ENCODE measurements at regions not wholly inside any gene's neighbourhood (a gene's known extent, or its start where the extent isn't known, plus 50 kb on each side); places are given as distances from the start of the nearest gene placed in this dataset.

DNA sequence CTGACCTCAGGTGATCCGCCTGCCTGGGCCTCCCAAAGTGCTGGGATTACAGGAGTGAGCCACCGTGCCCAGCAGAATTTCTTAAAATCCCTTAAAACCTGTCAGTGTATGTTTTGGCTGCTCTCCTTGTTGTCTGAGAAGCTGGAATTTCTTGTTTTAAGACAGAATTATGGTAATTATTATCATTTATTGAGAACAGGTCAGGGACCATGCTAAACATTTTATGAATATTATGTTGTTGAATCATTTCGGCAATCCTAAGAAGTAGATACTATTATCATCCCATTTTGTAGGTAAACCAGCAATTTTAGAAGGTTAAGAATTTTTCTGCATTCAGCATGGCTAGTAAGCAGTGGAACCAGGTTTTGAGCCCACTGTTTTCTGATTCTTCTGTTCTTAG, 86.1 kb upstream of the AKIRIN2 start:
- intact Hi-C loops (cut with DNase I) = no loop called here
- Histone ChIP-seq H3K4me1 (no peaks in the 10 kb centered on the region), H3K27me3 (no peaks in the 10 kb centered on the region), H3K27ac (no peak overlapping the region), H3K9me3 (no peaks in the 10 kb centered on the region), H3K36me3 (replicated peaks in 1 of 2; ENCODE audit: insufficient read depth in 1 of 2, low read depth in 2 of 2) (no peaks in the 10 kb centered on the region), H3K4me3 (no peak overlapping the region)
- 87 to 88% methylated on average over 3 of the region's 3 CpGs for whole genome bisulfite sequencing, 2 donors
- DNase-seq = no peak
- no peak for ATAC-seq
- TF ChIP-seq POLR2A (IDR thresholded peaks at IDR 0.05) = no peak
- TF ChIP-seq, protein P1, sequence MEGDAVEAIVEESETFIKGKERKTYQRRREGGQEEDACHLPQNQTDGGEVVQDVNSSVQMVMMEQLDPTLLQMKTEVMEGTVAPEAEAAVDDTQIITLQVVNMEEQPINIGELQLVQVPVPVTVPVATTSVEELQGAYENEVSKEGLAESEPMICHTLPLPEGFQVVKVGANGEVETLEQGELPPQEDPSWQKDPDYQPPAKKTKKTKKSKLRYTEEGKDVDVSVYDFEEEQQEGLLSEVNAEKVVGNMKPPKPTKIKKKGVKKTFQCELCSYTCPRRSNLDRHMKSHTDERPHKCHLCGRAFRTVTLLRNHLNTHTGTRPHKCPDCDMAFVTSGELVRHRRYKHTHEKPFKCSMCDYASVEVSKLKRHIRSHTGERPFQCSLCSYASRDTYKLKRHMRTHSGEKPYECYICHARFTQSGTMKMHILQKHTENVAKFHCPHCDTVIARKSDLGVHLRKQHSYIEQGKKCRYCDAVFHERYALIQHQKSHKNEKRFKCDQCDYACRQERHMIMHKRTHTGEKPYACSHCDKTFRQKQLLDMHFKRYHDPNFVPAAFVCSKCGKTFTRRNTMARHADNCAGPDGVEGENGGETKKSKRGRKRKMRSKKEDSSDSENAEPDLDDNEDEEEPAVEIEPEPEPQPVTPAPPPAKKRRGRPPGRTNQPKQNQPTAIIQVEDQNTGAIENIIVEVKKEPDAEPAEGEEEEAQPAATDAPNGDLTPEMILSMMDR (IDR thresholded peaks at IDR 0.05) = no peak

DNA sequence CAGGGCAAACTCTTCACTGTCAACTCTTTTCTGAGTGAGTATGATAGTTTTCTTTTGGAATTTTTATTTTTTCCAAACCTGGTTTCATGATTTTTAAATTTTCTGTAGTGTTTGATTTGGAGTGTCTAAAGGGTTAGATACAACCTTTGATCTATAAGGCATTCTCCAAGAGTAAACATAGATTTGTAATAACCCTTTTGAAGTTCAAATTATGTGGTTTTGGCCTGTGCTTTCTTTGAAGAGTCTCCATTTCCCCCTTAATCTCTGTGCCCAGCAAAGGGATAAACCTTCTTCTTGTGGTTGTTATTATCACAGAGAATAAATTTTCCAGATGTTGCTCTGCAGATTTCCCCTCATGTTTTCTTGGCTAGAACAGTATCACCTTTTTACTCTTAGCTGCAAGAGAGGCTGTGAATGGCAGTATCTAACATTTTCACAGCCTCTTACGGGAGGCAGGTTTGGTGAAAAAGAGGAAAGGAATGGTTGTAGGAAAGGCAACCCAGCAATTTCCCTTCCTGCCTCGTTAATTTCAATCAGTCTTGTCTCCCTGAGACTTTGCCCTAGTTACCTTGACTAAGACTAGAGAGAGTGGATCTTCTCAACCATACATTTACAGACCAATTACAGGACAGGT, 83.3 kb upstream of the AKIRIN2 start:
- no peaks in the 10 kb centered on the region for H3K9me3 ChIP-seq
- 73 to 78% methylated on average over 2 of the region's 2 CpGs for WGBS, 2 donors
- ATAC-seq (no peak), DNase-seq (no peak)
- no peak overlapping the region for H3K4me3 ChIP-seq
- intact Hi-C loops (cut with DNase I) = no loop called here
- H3K36me3 ChIP-seq (replicated peaks in 1 of 2; ENCODE audit: insufficient read depth in 1 of 2, low read depth in 2 of 2) = no peaks in the 10 kb centered on the region
- no peak for TF ChIP-seq POLR2A (IDR thresholded peaks at IDR 0.05)
- TF ChIP-seq, protein P1 (IDR thresholded peaks at IDR 0.05) = no peak
- H3K4me1 ChIP-seq = no peaks in the 10 kb centered on the region
- H3K27ac ChIP-seq = no peak overlapping the region
- no peaks in the 10 kb centered on the region for H3K27me3 ChIP-seq

DNA sequence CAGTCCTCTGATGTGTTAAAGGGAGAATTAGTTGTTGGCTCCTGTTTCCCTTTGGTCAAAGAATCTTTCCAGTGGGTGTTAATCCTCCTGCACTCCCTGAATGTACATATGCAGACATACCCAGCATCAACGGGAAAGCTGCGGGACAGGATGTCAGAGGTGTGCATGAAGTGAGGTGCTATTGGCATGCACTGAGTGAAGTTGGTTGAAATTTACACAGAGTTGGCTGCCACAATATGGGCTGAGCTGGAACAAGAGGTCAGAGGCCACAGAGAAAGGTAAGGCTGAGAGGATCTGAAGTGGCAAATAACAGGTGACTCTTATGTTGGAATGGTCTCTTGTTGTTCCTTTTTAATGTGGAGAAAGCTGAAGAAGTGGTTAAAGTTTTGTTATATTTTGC, 82.7 kb upstream of the AKIRIN2 start:
- H3K9me3 ChIP-seq = no peaks in the 10 kb centered on the region
- no peaks in the 10 kb centered on the region for H3K27me3 ChIP-seq
- H3K4me1 ChIP-seq = no peaks in the 10 kb centered on the region
- ATAC-seq = no peak
- intact Hi-C loops (cut with DNase I) = no loop called here
- no peak for TF ChIP-seq POLR2A (IDR thresholded peaks at IDR 0.05)
- TF ChIP-seq, protein P1 (IDR thresholded peaks at IDR 0.05) = no peak
- no peak for DNase-seq
- H3K36me3 ChIP-seq (replicated peaks in 1 of 2; ENCODE audit: insufficient read depth in 1 of 2, low read depth in 2 of 2) = no peaks in the 10 kb centered on the region
- H3K4me3 ChIP-seq = no peak overlapping the region
- 27 to 45% methylated on average over 2 of the region's 2 CpGs for WGBS, 2 donors
- no peak overlapping the region for H3K27ac ChIP-seq

DNA sequence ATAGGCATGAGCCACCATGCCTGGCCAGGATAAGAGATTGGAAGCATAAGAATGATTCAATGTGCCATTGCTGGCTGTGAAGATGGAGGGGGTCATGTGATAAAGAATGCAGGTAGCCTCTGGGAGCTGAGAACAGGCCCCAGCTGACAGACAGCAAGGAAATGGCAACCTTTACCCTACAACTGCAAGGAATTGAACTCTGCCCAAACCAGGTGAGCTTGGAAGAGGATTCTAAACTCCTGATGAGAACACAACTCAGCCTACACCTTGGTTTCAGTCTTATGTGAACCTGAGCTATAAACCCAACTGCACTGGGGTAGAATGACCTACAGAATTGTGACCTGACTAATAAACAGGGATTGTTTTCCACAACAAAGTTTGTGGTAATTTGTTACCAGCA, 82.0 kb upstream of the AKIRIN2 start:
- intact Hi-C loops (cut with DNase I) = no loop called here
- H3K27ac ChIP-seq = no peak overlapping the region
- TF ChIP-seq, protein P1 (IDR thresholded peaks at IDR 0.05) = no peak
- no peak for TF ChIP-seq POLR2A (IDR thresholded peaks at IDR 0.05)
- no peak for ATAC-seq
- no peak overlapping the region for H3K4me3 ChIP-seq
- no peaks in the 10 kb centered on the region for H3K4me1 ChIP-seq
- no peaks in the 10 kb centered on the region for H3K36me3 ChIP-seq (replicated peaks in 1 of 2; ENCODE audit: insufficient read depth in 1 of 2, low read depth in 2 of 2)
- no peaks in the 10 kb centered on the region for H3K9me3 ChIP-seq
- DNase-seq = no peak
- H3K27me3 ChIP-seq = no peaks in the 10 kb centered on the region

DNA sequence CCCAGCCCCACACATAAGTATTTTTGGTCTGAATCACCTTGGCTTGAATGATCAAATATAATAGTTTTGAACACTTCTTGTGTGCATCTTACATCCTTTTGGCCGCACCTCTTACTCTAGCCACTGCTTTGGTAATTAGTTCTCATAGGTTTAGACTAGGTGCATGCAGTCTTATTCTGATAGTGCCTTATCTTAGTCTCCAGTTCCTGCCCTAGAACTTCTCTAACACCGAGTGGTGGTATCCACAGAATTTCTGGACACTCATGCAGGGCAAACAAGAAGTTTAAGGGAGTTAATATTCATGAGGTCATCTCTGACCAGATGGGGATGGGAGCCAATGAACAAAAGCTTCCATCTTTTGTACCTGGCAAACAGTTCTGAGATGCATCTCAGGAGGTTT, 77.5 kb upstream of the AKIRIN2 start:
- intact Hi-C loops (cut with DNase I) = no loop called here
- H3K36me3 ChIP-seq (replicated peaks in 1 of 2; ENCODE audit: insufficient read depth in 1 of 2, low read depth in 2 of 2) = no peaks in the 10 kb centered on the region

More for the DNA sequence above, 77.5 kb upstream of the AKIRIN2 start:
- H3K4me3 ChIP-seq = no peak overlapping the region
- TF ChIP-seq, protein P1 (IDR thresholded peaks at IDR 0.05) = no peak
- WGBS, 2 donors = 87 to 88% methylated on average over 2 of the region's 2 CpGs
- H3K27me3 ChIP-seq = no peaks in the 10 kb centered on the region
- ATAC-seq (no peak), DNase-seq (no peak)
- H3K27ac ChIP-seq = no peak overlapping the region
- no peaks in the 10 kb centered on the region for H3K4me1 ChIP-seq
- H3K9me3 ChIP-seq = no peaks in the 10 kb centered on the region

Measured in body of pancreas (tissue), 4 donors.